GM19468 (cell line): ENCODE measurements at regions not wholly inside any gene's neighbourhood (a gene's known extent, or its start where the extent isn't known, plus 50 kb on each side); places are given as distances from the start of the nearest gene placed in this dataset.
"Not testable (repeated sequence)": the region's sequence is repeated elsewhere in the genome, so short reads cannot be mapped to it uniquely, and the experiment has no call there.

Experiments
- ATAC-seq: cut with Tn5 transposase; IDR thresholded peaks from one replicate; pipeline ENCODE4 v1.9.1; 2021; ENCODE audit warnings: mild to moderate bottlenecking, moderate library complexity, moderate number of reproducible peaks; ENCODE audit not compliant: unreplicated experiment; ENCODE audit errors: extremely low read depth

DNA sequence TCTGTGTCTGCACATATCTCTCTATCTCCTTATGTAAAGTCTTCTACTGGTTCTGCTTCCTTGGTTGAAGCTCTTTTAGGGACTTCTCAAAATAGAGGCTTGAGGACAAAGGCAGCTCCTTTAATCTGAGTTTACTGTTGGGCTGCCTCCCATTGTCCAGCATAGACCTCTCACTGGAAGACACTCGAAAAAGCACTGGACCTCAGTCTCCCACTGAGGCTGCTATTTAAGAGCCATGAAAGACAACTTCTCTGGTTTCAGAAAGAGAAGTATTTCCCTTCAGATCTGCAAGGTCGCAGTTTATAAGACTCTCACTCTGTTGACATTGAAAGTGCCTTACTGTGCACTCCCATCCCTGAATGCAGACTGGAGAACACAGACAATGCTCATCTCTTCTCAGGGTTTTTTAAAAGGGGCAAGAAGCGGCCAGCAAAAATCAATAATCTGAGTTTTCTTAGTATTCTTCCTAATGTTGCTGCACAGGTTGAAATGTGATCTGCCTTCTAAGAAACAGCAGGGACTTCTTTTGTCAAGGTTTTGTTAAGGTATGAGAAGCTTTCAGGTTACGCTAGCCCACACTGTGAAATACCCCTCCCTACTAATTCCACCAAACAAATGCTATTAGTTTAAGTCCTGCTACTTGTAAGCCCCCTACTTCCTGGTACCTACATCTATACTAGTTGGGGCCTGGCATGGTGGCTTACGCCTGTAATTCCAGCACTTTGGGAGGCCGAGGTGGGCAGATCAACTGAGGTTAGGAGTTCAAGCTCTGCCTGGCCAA, 450.0 kb upstream of the SLC10A2 start:
- ATAC-seq, result no peak

DNA sequence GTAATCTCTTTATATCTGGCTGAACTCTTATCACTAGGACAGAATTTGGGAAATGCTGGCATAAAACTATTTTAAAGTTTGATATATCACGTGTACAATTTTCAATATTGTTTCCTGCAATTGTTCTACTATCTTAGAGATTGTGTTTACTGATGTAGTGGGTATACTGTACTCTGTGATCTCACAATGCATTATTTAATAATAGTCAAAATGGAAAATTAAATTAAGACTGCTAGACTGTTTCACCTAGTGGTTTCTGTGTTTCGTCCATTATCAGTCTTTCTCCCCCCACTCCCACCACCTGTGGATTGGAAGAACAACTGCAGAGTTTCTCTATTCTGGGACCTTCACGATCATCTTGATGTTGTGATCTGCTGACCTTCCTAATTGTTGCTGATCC, 449.2 kb upstream of the SLC10A2 start:
- ATAC-seq, result no peak

DNA sequence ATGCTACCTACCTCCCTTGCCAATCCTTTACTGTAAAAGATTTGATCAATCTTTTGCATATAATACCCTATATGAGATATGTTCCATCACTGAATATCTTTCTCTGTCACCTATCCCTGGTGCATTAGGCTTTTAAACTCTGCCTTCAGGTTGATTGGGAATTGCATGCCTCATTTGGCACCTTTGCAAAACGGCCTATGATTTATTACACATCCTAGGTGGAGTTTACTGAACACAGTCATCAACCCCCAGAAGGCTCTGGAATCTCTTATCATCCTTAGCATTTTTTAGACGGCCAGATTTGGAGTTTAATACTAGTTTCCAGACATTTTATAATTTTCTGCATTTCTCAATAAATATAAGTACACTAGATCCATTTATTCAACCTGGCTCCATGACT, 448.4 kb upstream of the SLC10A2 start:
- no peak for ATAC-seq

DNA sequence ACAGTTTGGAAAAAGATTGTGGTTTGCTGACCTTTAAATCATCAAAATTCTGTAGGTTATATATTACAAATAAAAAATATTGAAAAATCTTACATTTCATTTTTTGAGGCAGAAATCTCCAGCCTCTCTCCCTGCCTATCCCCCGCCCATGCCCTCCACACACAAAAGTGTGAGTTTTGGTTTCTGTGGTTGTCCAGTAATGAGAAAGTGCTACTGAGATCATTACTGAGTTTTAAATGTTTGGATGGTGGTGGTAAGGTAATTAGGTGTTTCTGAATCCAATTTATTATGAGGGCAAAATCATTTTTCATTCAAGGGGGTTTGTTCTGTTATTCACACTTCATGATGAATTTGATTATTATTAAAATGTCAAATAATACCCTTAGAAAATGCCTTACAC, 448.0 kb upstream of the SLC10A2 start:
- no peak for ATAC-seq

DNA sequence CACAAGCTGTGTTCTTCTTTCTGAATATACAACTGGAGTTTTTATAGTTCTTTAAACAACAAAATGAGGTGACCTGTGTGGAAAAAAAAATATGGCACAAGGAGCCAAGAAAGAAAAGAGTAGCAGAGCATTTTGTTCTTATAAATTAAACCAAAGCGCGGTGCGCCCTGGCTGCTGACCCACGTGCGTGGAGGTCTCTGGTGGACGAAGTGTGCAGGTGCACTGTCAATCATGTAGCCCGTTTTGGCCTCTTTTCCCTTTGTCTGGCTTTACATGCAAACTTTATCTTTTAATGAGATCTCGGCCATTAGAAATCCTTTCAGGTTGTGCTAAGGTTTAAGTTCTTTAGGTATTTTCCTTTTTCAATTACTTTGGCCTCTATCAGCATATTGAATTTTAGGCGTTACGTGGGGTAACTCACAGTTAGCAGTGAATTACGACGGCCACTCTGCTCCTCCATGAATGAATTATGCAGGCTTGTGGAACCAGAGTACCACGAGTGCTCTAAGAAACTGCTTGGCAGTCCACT, 443.9 kb upstream of the SLC10A2 start:
- ATAC-seq, result no peak

DNA sequence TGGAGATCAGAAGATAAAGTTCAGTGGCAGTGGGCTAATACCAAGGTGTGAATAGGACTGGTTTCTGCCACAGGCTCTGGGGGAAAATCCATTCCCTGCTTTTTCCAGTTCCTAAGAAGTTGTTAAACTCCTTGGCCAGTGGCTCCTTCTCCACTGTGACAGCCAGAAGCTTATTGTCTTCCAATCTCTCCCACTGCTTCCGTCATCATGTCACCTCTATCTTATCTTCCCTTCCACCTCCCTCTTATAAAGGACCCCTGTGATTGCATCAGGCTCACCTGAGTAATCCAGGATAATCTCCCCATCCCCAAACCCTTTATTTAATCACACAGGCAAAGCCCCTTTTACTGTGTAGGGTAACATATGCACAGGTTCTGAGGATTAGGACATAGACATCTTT, 431.2 kb upstream of the SLC10A2 start:
- no peak for ATAC-seq

DNA sequence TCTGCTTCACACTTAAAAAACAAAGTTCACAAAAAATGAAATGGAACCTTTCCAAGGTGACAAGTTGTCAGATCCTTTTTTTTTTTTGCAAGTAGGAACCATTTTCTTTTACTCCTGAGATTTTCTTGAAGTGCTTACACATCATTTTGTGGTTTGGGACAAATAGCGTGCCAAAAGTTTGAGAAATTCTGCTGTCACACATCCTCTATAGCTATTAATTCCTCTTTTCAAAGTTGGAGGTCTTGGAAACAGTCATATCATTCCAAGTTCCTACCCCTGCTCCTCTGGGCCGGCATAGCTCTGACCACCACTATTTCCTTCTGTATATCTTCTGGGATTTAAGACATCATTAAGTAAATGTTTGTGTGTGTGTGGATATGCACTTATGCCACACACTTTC, 421.6 kb upstream of the SLC10A2 start:
- ATAC-seq, result no peak

DNA sequence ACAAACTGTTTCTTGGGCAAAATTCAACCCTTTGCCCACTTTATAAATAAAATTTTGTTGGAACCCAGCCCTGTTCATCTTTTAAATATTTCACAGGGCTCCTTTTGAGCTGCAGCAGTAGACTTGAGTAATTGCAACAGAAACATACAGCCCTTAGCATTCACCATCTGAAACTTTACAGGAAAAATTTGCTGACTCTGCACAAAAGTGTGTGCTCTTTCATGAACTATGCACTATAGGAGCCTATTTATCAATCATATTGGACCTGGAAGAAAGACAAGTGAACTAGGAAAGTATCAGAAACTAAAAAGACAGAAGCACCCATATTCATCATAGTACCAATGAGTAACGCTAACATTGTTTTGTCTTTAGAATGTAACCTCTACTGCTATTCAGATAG, 406.9 kb upstream of the SLC10A2 start:
- no peak for ATAC-seq

DNA sequence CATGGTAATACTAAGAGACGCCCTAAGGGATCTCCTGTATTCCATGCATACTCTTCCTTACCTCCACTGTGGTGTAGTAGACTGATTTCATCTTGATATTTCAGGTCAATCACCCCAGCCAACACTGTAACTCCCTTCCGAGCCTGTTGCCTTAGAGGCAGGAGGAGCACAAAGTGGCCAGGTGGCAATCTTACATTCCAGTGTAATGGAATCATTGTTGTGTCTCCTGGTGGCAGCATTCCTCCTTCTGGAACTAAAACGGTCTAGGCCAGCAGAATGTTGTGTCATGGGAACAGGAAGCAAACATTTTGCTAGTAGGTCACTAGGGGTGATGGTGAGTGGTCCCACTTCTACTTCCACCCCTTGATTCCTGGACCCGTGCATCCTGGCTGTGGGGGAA, 405.7 kb upstream of the SLC10A2 start:
- ATAC-seq, result no peak

DNA sequence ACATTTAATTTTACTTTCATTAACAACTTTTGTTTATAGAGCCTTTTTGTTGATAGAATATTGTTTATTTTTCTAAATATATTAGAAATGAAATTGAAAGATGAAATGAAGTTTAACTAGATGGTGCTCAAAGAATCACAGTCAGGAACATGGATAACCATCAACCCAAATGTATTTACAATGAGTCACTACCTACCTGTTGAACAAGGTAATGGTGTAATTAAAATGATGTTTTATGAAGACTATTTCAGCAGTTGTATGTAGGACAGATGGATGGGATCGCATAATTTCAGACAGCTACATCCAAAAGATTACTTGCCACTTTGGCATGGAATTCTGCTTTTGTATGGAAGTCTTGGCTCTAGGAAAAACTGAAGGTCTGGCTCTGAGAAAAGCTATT, 403.6 kb upstream of the SLC10A2 start:
- ATAC-seq, result no peak

DNA sequence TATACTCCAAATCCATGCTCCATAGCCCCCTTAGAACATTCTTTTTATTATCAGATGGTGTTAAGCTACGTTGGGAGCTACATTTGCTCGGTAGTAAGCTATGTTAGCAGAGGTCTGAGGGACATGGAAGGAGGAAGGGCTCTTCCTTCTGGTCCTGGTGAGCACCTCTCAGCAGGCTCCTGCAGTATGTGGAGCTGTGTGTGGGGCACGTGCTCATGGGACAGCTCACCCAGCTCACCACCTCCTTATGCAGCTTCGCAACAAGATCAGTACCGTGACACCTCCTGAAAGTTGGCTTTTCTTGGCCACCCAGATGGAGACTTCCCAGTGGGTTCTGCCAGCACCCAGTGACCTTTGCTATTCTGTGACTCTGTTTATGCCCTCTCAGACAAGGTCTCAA, 400.5 kb upstream of the SLC10A2 start:
- no peak for ATAC-seq

DNA sequence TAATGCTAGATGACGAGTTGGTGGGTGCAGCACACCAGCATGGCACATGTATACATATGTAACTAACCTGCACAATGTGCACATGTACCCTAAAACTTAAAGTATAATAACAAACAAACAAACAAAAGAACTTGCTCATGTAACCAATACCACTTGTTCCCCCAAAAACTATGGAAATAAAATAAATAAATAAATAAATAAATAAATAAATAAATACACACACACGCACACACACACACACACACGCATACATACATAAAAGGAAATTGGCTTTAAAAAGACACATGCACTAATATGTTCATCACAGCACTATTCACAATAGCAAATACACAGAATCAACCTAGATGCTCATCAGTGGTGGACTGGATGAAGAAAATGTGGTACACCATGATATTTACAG, 394.0 kb upstream of the SLC10A2 start:
- ATAC-seq, result not testable (repeated sequence)

DNA sequence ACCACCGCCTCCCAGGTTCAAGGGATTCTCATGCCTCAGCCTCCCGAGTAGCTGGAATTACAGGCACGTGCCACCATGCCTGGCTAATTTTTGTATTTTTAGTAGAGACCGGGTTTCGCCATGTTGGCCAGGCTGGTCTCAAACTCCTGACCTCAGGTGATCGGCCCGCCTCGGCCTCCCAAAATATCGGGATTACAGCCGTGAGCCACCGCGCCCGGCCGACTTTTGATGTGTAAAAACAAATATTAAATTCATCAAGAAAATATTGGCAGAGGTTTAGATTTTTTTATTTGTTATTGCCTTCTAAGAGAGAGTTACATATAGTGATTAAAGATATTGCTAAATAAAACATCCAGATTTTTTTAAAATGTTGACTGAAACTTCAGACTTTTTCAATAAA, 390.8 kb upstream of the SLC10A2 start:
- not testable (repeated sequence) for ATAC-seq

DNA sequence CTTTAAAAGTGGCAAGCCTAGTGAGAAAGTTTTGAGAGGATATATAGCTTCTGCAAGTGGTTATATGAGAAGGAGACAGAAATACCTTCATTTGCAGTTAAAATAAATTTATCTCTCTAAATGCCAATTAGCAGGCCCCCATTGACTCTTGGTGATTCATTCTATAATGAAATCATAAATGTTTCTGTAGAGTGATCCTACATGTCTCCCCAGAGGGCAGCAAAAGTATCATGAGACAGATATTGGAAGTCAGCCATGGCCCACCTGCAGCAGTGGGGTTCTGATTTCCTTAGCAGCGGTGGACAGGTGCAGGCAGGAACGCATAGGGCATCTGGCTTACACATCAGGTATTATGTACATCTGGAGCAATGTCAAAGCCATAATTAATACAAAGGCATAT, 385.4 kb upstream of the SLC10A2 start:
- no peak for ATAC-seq

DNA sequence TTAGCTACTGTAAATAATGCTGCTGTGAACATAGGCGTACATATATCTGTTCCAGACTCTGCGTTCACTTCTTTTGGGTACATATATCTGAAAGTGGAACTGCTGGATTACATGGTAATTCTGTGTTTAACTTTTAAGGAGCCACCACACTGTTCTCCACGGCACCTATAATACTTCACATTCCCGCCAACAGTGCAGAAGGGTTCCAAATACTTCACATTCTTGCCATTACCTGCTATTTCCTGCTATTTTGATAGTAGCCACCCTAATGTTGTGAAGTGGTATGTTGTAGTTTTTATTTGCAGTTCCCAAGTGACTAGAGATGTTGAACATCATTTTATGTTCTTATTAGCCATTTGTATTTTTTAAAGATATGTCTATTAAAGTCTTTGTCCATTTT, 377.4 kb upstream of the SLC10A2 start:
- ATAC-seq, result no peak

DNA sequence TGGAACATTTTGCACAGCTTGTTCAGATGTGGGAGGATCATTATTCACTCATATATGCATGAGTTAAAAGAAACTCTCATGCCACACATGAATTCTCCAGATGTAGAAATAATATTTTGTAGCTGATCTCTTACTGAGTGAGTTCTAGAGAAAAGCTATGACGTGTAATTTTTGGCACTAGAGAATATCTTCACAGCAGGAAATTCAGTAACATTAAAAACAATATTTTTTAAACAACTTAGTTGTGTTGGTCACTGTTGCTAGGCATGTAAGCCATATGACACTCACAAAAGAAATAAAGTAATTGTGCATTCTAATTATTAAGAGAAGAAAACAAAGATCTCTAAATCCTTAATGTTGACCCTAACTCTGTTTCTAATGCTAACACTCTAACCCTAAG, 371.4 kb upstream of the SLC10A2 start:
- no peak for ATAC-seq

DNA sequence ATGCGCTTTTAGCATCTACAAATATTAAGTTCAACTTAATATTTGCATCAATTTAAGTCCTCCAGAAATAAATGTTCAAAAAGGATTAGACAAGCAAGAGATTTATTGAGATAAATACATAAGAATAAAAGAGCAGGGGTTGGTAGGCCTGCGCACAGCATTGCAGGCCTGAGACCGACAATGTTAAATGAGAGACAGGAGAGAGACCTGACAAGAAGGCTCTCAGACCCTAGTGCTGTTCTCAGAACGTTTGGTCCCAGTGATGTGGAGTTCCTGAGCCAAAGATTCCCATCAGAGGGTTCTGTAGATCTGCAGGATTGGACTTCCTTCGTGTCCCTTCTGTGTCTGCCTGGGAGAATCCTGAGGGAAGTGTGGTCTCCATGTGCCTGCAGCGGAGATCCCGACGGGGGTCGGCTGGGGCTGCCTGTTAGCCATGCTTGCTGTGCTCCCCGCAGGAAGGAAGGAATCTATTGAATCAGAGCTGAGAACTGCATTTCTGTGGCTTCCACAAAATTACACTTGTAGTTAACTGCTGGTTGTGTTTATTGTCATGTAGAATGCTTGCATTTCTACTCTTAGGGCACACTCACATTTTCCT, 369.9 kb upstream of the SLC10A2 start:
- no peak for ATAC-seq

DNA sequence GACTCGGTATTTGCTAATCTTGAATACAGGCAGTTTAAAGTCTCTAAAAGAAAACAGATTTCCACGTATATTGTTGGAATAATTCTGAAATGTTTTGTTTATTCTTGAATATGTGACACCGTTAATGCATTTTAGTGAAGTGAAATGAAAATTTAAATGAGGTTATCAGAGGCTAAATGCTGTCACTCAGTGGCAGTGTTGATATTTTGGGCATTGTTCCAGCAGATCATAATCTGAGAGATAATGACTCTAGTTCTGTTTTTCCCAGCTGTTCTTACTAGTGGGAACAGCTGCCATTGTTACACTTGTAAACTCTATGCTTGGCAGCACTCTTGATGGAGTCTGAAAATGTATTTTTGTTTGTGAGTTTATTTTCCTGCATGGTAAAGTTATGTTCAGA, 365.6 kb upstream of the SLC10A2 start:
- no peak for ATAC-seq

DNA sequence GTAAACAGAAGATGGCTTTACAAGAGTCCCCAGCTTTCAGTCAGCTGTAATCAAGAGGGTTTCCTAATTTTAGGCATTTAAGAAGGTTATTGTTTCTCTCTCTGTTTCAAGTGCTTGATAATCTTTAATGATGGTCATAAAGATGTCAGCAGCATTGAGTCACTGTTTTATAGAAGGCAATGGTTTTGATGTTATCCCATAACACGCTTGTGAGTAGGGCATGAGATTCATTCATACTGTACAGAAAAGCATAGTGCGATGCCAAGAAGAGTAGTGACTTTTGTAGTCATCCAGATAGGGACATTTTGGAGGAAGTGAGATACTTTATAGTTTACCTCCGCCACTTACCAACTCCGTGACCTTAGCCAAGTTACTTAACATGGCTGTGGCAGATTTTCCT, 364.2 kb upstream of the SLC10A2 start:
- ATAC-seq, result no peak

DNA sequence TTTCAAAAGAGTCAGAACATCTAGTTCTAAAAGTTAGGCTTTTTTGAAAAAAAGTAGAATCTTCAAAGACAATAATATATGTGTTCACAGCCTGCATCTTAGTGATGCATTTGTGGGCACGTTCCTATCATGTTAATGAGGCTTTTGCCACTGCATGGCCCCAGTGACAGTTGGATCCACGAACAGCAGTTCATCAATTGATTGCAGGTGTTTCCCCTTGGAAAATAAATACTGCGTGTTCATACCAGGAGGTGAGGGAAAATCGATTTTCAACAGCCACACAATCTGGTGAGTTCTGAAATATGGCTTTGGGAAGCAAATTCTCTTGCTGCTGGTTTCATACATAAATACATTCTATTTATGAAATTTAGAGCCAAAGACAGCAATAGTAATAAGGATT, 343.8 kb upstream of the SLC10A2 start:
- ATAC-seq, result no peak

DNA sequence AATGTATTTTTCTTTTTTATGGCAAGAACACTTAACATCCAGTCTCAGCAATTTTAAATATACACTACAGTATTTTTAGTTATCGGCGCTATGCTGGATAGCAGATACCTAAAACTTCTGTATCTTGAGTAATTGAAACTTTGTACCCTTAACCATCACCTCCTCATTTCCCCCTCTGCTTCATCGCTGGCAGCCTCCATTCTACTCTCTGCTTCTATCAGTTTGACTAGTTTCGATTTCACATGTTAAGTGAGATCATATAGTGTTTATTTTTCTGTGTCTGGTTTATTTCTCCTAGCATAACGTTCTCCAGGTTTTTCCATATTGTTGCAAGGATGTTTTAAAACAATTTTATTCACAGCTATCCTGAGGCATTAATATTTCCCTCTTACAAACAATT, 340.8 kb upstream of the SLC10A2 start:
- ATAC-seq, result no peak

DNA sequence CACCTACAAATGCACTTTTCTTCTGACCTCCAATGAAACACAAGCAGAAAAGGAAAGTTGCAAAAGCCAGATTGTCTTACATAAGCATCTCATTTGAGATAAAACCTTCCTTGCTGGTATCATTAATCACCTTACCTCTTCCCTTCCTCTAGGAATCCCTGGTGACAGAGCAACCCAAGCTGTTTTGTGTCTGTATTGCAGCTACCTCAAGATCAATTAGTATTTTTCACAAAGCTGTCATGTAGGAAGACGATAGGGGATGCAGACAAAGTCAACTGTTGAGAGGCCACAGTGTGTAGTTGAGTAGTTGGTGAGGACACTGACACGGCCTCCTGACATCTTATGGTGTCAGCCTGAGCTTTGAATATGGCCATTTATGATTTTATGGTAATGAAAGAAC, 339.1 kb upstream of the SLC10A2 start:
- ATAC-seq, result no peak
